Vagina (tissue), 2 donors: ENCODE measurements at regions not wholly inside any gene's neighbourhood (a gene's known extent, or its start where the extent isn't known, plus 50 kb on each side); places are given as distances from the start of the nearest gene placed in this dataset.

Experiments
- DNase-seq, 2 donors: peaks; one replicate each; pipeline ENCODE4 v3.0.0-alpha.2; 2017; ENCODE audit errors: extremely low spot score in 2 of 2
- H3K27ac ChIP-seq: fragments of 200-600 bp; sonication (generic); one replicate; pipeline ENCODE4 v1.5.1; 2019
- H3K27me3 ChIP-seq: fragments of 200-600 bp; sonication (generic); one replicate; pipeline ENCODE4 v1.5.1; 2019
- H3K36me3 ChIP-seq, 2 donors: fragments of 200-600 bp; sonication (generic); one replicate each; pipeline ENCODE4 v1.5.1; 2017 to 2019
- H3K4me1 ChIP-seq: fragments of 200-600 bp; sonication (generic); one replicate; pipeline ENCODE4 v1.5.1; 2019
- H3K4me3 ChIP-seq, 2 donors: fragments of 200-600 bp; sonication (generic); 1 replicate in 1 of 2; 2 replicates in 1 of 2; pipeline ENCODE4 v1.5.1; 2016 to 2019
- H3K9me3 ChIP-seq: fragments of 200-600 bp; sonication (generic); one replicate; pipeline ENCODE4 v1.5.1; 2019
- CTCF ChIP-seq, 3 experiments: fragments of 450-650 bp in 2 of 3; fragments of 200-600 bp in 1 of 3; sonication (generic) in 1 of 3; IDR thresholded peaks; one replicate each; pipeline ENCODE4 v1.5.1; 2017 to 2019; ENCODE audit warnings: antibody characterized with exemption in 3 of 3, mild to moderate bottlenecking in 2 of 3, moderate library complexity in 2 of 3
- POLR2A ChIP-seq, 2 donors: fragments of 450-650 bp; IDR thresholded peaks; one replicate each; pipeline ENCODE4 v1.6.1; 2017; ENCODE audit warnings: antibody characterized with exemption in 2 of 2, mild to moderate bottlenecking in 2 of 2, moderate library complexity in 2 of 2
- POLR2AphosphoS5 ChIP-seq, 2 donors: sonication (generic); formaldehyde crosslinking; IDR thresholded peaks; one replicate each; pipeline ENCODE4 v1.9.0; 2017; ENCODE audit warnings: antibody characterized with exemption in 2 of 2, mild to moderate bottlenecking in 2 of 2, low read depth in 1 of 2; ENCODE audit not compliant: insufficient read depth in 1 of 2
- intact Hi-C: fragments of 100-400 bp; cut with DNase I; formaldehyde crosslinking; loops from one replicate; pipeline ENCODE4 v1.15.1; 2023

- no peaks in the 10 kb centered on the region for H3K36me3 ChIP-seq
- no peaks in the 10 kb centered on the region for H3K9me3 ChIP-seq
- TF ChIP-seq CTCF (IDR thresholded peaks at IDR 0.05), result no peak
- no peak for TF ChIP-seq POLR2A (IDR thresholded peaks at IDR 0.05)
- TF ChIP-seq POLR2AphosphoS5 (IDR thresholded peaks at IDR 0.05; ENCODE audit: insufficient read depth in 1 of 2, low read depth in 1 of 2), result no peak
- H3K4me3 ChIP-seq, result no peak overlapping the region
- no peak overlapping the region for H3K27ac ChIP-seq
- DNase-seq, result no peak
- no peaks in the 10 kb centered on the region for H3K27me3 ChIP-seq
- H3K4me1 ChIP-seq, result no peaks in the 10 kb centered on the region
- intact Hi-C loops, result no loop called here
Measured at GRCh38 chr1:91129458-91129857, 107.6 kb upstream of the ZNF644 start.

GRCh38 chr1:91129017-91129416 is 107.2 kb upstream of the ZNF644 start:
- TF ChIP-seq POLR2AphosphoS5 (IDR thresholded peaks at IDR 0.05; ENCODE audit: insufficient read depth in 1 of 2, low read depth in 1 of 2), result no peak
- TF ChIP-seq CTCF (IDR thresholded peaks at IDR 0.05), result no peak
- no peak for TF ChIP-seq POLR2A (IDR thresholded peaks at IDR 0.05)
- intact Hi-C loops, result no loop called here
- no peak overlapping the region for H3K4me3 ChIP-seq
- DNase-seq, result no peak
- no peaks in the 10 kb centered on the region for H3K36me3 ChIP-seq
- no peaks in the 10 kb centered on the region for H3K27me3 ChIP-seq
- H3K27ac ChIP-seq, result no peak overlapping the region
- H3K9me3 ChIP-seq, result no peaks in the 10 kb centered on the region
- no peaks in the 10 kb centered on the region for H3K4me1 ChIP-seq

- H3K27ac ChIP-seq, result no peak overlapping the region
Measured at GRCh38 chr1:91124989-91125417, 103.2 kb upstream of the ZNF644 start.

GRCh38 chr1:91124290-91124985 is 102.6 kb upstream of the ZNF644 start:
- Histone ChIP-seq H3K27ac (no peak overlapping the region), H3K27me3 (no peaks in the 10 kb centered on the region), H3K4me3 (no peak overlapping the region), H3K36me3 (no peaks in the 10 kb centered on the region), H3K4me1 (peaks cover 8% of the 10 kb centered on the region), H3K9me3 (no peaks in the 10 kb centered on the region)
- TF ChIP-seq CTCF (IDR thresholded peaks at IDR 0.05), result no peak
- TF ChIP-seq POLR2A (IDR thresholded peaks at IDR 0.05), result no peak
- no peak for TF ChIP-seq POLR2AphosphoS5 (IDR thresholded peaks at IDR 0.05; ENCODE audit: insufficient read depth in 1 of 2, low read depth in 1 of 2)
- DNase-seq, result no peak
- intact Hi-C loops, result no loop called here

More at GRCh38 chr1:91124989-91125417, 103.2 kb upstream of the ZNF644 start:
- no peak for DNase-seq
- Histone ChIP-seq H3K9me3 (no peaks in the 10 kb centered on the region), H3K27me3 (no peaks in the 10 kb centered on the region), H3K4me3 (no peak overlapping the region), H3K4me1 (peaks cover 8% of the 10 kb centered on the region), H3K36me3 (no peaks in the 10 kb centered on the region)
- TF ChIP-seq POLR2AphosphoS5 (IDR thresholded peaks at IDR 0.05; ENCODE audit: insufficient read depth in 1 of 2, low read depth in 1 of 2), result no peak
- intact Hi-C loops, result no loop called here

- no peak for DNase-seq
- peaks cover 8% of the 10 kb centered on the region for H3K4me1 ChIP-seq
- H3K27ac ChIP-seq, result no peak overlapping the region
- TF ChIP-seq CTCF (IDR thresholded peaks at IDR 0.05), result no peak
- no peak for TF ChIP-seq POLR2A (IDR thresholded peaks at IDR 0.05)
- no peak for TF ChIP-seq POLR2AphosphoS5 (IDR thresholded peaks at IDR 0.05; ENCODE audit: insufficient read depth in 1 of 2, low read depth in 1 of 2)
- H3K4me3 ChIP-seq, result no peak overlapping the region
- H3K36me3 ChIP-seq, result no peaks in the 10 kb centered on the region
- no peaks in the 10 kb centered on the region for H3K27me3 ChIP-seq
- intact Hi-C loops, result no loop called here
- no peaks in the 10 kb centered on the region for H3K9me3 ChIP-seq
Measured at GRCh38 chr1:91123773-91124172, 101.9 kb upstream of the ZNF644 start.
